Liver (tissue), 3 donors: ENCODE measurements at regions not wholly inside any gene's neighbourhood (a gene's known extent, or its start where the extent isn't known, plus 50 kb on each side); places are given as distances from the start of the nearest gene placed in this dataset.

Source experiments
- CTCF ChIP-seq: fragments of 150-350 bp; IDR thresholded peaks from 2 replicates; pipeline ENCODE4 v1.5.1; 2017; ENCODE audit warnings: improper control_type of control experiment, low read depth, low read length; ENCODE audit not compliant: missing input control
- EGR1 ChIP-seq, 2 donors: IDR thresholded peaks; 2 replicates each; pipeline ENCODE4 v1.6.1; 2016 to 2018; ENCODE audit warnings: antibody characterized with exemption in 2 of 2, low read depth in 2 of 2
- FOXA2 ChIP-seq: IDR thresholded peaks from 2 replicates; pipeline ENCODE4 v1.6.1; 2016; ENCODE audit warnings: antibody characterized with exemption
- MAX ChIP-seq: IDR thresholded peaks from 2 replicates; pipeline ENCODE4 v1.6.1; 2016; ENCODE audit warnings: antibody characterized with exemption
- REST ChIP-seq: IDR thresholded peaks from 2 replicates; pipeline ENCODE4 v1.6.1; 2016; ENCODE audit warnings: antibody characterized with exemption, mild to moderate bottlenecking
- SP1 ChIP-seq: IDR thresholded peaks from 2 replicates; pipeline ENCODE4 v1.6.1; 2018; ENCODE audit warnings: antibody characterized with exemption, mild to moderate bottlenecking
- TAF1 ChIP-seq: conservative IDR thresholded peaks from 2 replicates; pipeline ENCODE4 v1.6.1; 2016; ENCODE audit warnings: antibody characterized with exemption, mild to moderate bottlenecking
- YY1 ChIP-seq: IDR thresholded peaks from 2 replicates; pipeline ENCODE4 v1.6.1; 2016; ENCODE audit warnings: antibody characterized with exemption, mild to moderate bottlenecking
- donor health status: healthy.
- donor health status: healthy.

- no peak for TF ChIP-seq YY1
- TF ChIP-seq MAX = no peak
- TF ChIP-seq TAF1 = no peak
- TF ChIP-seq CTCF = no peak
- TF ChIP-seq FOXA2 = no peak
- no peak for TF ChIP-seq REST
- TF ChIP-seq SP1 = no peak
- no peak for TF ChIP-seq EGR1 (IDR thresholded peaks at IDR 0.05; ENCODE audit: low read depth in 2 of 2)
These were observed 50.3 kb upstream of the LCORL start for GRCh38 chr4:18071894-18072293.
